Endothelial cell of umbilical vein (primary cell): ENCODE measurements at regions not wholly inside any gene's neighbourhood (a gene's known extent, or its start where the extent isn't known, plus 50 kb on each side); places are given as distances from the start of the nearest gene placed in this dataset.

Experiments
- BruUV-seq: library from RNA; stranded (reverse); fragments of 400-500 nt; replicated peaks from 2 replicates; lab custom pipeline; 2021; lab: Mats Ljungman, UMichigan
- CTCF ChIA-PET: fragments of 300-600, 350-600 bp; sonication (Branson Sonifier 250); formaldehyde crosslinking; loops from one replicate; lab custom pipeline; 2021; ENCODE audit warnings: antibody characterized with exemption, inconsistent platforms; lab: Charles Lee
- POLR2A ChIA-PET: fragments of 300-600, 350-600 bp; sonication (Branson Sonifier 250); formaldehyde crosslinking; loops from one replicate; lab custom pipeline; 2021; ENCODE audit warnings: antibody characterized with exemption, inconsistent platforms; lab: Charles Lee
- DNase-seq: peaks from one replicate; pipeline ENCODE4 v3.0.0-alpha.2; 2011; ENCODE audit warnings: low read depth, low spot score
- FAIRE-seq: peaks from 2 replicates; lab custom pipeline; 2011; peaks lifted over from hg19 to GRCh38; lab: Jason Lieb, UNC
- H2AFZ ChIP-seq: 2 replicates; pipeline ENCODE4 v1.6.0; 2012; ENCODE audit warnings: low read depth, low read length, control low read depth, inconsistent platforms
- H3K27ac ChIP-seq: 2 replicates; pipeline ENCODE4 v1.5.1; 2011; ENCODE audit warnings: low read depth, mild to moderate bottlenecking, control low read depth, low read length, moderate library complexity; ENCODE audit not compliant: insufficient read depth
- H3K27me3 ChIP-seq, 2 experiments: 2 replicates each; pipeline versions ENCODE4 v1.6.0 to v1.6.1; 2011; ENCODE audit warnings: low read length in 2 of 2, mixed read lengths in 1 of 2; ENCODE audit not compliant: control insufficient read depth in 2 of 2, insufficient read depth in 2 of 2
- H3K36me3 ChIP-seq, 2 experiments: 2 replicates in 1 of 2; 3 replicates in 1 of 2; pipeline ENCODE4 v1.5.1; 2011; ENCODE audit warnings: low read length in 2 of 2, mild to moderate bottlenecking in 1 of 2, moderate library complexity in 1 of 2; ENCODE audit not compliant: control insufficient read depth in 2 of 2, insufficient read depth in 2 of 2; ENCODE audit errors: extremely low read depth in 1 of 2
- H3K4me1 ChIP-seq: 3 replicates; pipeline ENCODE4 v1.5.1; 2011; ENCODE audit warnings: mild to moderate bottlenecking, low read length; ENCODE audit not compliant: control insufficient read depth, insufficient read depth; ENCODE audit errors: extremely low read depth
- H3K4me2 ChIP-seq: 2 replicates; pipeline ENCODE4 v1.6.1; 2011; ENCODE audit warnings: low read length, control low read depth, mixed read lengths; ENCODE audit not compliant: insufficient read depth
- H3K4me3 ChIP-seq, 3 experiments: fragments of 200-600 bp in 1 of 3; sonication (generic), shearing (Covaris generic) in 1 of 3; replicated peaks in 1 of 3; 2 replicates each; pipeline ENCODE4 v1.5.1; 2011 to 2016; ENCODE audit warnings: control low read depth in 3 of 3, low read length in 3 of 3, mild to moderate bottlenecking in 2 of 3, inconsistent platforms in 1 of 3, low read depth in 1 of 3, moderate library complexity in 1 of 3; ENCODE audit not compliant: insufficient read depth in 1 of 3
- H3K79me2 ChIP-seq: 2 replicates; pipeline ENCODE4 v1.6.0; 2012; ENCODE audit warnings: low read length, inconsistent platforms; ENCODE audit not compliant: control insufficient read depth, insufficient read depth
- H3K9ac ChIP-seq: replicated peaks from 2 replicates; pipeline ENCODE3; 2011; ENCODE audit warnings: low read length, control low read depth; ENCODE audit not compliant: insufficient read depth; ENCODE audit errors: extremely low read depth
- H3K9me1 ChIP-seq: replicated peaks from 3 replicates; pipeline ENCODE4 v1.6.0; 2011; ENCODE audit warnings: mild to moderate bottlenecking, low read length; ENCODE audit not compliant: control insufficient read depth, insufficient read depth; ENCODE audit errors: extremely low read depth
- H3K9me3 ChIP-seq: replicated peaks from 2 replicates; pipeline ENCODE4 v1.5.1; 2012; ENCODE audit warnings: low read length, inconsistent platforms; ENCODE audit not compliant: control insufficient read depth, insufficient read depth
- H4K20me1 ChIP-seq: replicated peaks from 2 replicates; pipeline ENCODE3; 2011; ENCODE audit warnings: mild to moderate bottlenecking, low read length; ENCODE audit not compliant: control insufficient read depth, insufficient read depth; ENCODE audit errors: extremely low read depth
- EZH2 ChIP-seq: IDR thresholded peaks from 2 replicates; pipeline ENCODE4 v1.6.1; 2012; ENCODE audit warnings: borderline replicate concordance, low read depth, mild to moderate bottlenecking, moderate library complexity, low read length, inconsistent platforms; ENCODE audit not compliant: severe bottlenecking
- FOS ChIP-seq: IDR thresholded peaks from 2 replicates; pipeline ENCODE4 v1.6.1; 2011; ENCODE audit warnings: mild to moderate bottlenecking, low read length, moderate library complexity, borderline replicate concordance; ENCODE audit not compliant: insufficient read depth
- GATA2 ChIP-seq: IDR thresholded peaks from 2 replicates; pipeline ENCODE4 v1.7.0; 2011; ENCODE audit warnings: low read depth, mild to moderate bottlenecking, moderate library complexity, mixed read lengths, low read length; ENCODE audit not compliant: insufficient read length, insufficient read depth
- JUN ChIP-seq: IDR thresholded peaks from 2 replicates; pipeline ENCODE4 v1.6.1; 2011; ENCODE audit warnings: borderline replicate concordance, low read depth; ENCODE audit not compliant: insufficient read length, insufficient read depth
- MYC ChIP-seq: IDR thresholded peaks from one replicate; pipeline ENCODE4 v1.6.1; 2011; ENCODE audit warnings: mild to moderate bottlenecking, low read depth, low read length
- POLR2A ChIP-seq: IDR thresholded peaks from 2 replicates; pipeline ENCODE4 v1.6.1; 2012; ENCODE audit warnings: low read depth, mild to moderate bottlenecking, control low read depth, low read length
- POLR2AphosphoS5 ChIP-seq: IDR thresholded peaks from 2 replicates; pipeline ENCODE4 v1.6.1; 2012; ENCODE audit warnings: low read depth, mild to moderate bottlenecking, control low read depth, low read length, moderate library complexity; ENCODE audit not compliant: insufficient read depth
- dilution Hi-C: fragments of 300-500 bp; cut with MboI; formaldehyde crosslinking; loops from one replicate; pipeline ENCODE4 v1.15.0; 2019; ENCODE audit warnings: low sequenced_read_pairs; ENCODE audit not compliant: extremely low pct_ligation_motif_present
- intact Hi-C: fragments of 100-400 bp; cut with micrococcal nuclease; formaldehyde crosslinking; loops from one replicate; pipeline ENCODE4 v1.10.0; 2022
- TF ChIP-seq, protein P1 (sequence below): IDR thresholded peaks from 2 replicates; pipeline ENCODE4 v1.6.1; 2011; ENCODE audit not compliant: insufficient read depth, insufficient read length
- TF ChIP-seq, protein P2 (sequence below), 2 donors: IDR thresholded peaks; 1 replicate in 1 of 2; 2 replicates in 1 of 2; pipeline ENCODE4 v1.5.1; 2011; ENCODE audit warnings: low read length in 2 of 2, mild to moderate bottlenecking in 2 of 2, moderate library complexity in 2 of 2, control low read depth in 1 of 2, inconsistent platforms in 1 of 2, low read depth in 1 of 2; ENCODE audit not compliant: insufficient read depth in 1 of 2; ENCODE audit errors: extremely low read depth in 1 of 2

DNA sequence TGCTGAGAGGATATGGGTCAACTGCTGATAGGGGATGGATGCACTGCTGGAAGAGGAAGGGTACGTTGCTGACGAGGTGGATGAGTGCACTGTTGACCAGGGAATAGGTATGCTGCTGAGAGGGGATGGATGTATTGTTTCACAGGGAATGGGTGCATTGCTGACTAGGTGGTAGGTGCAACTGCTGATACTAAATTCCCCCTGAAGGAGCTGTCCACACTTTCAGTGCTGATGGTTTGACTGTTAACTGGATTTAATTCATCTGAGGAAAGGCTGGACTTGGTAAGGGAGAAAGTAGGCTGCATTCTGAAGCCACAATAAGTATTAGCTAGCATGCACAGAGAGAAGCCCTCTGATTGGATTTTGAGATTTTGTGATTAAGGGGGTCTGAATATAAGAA, 1196.8 kb upstream of the PHF14 start:
- H3K9ac ChIP-seq: no peak overlapping the region
- H2AFZ ChIP-seq: no peak overlapping the region
- CTCF ChIA-PET: no interaction called here
- POLR2A ChIA-PET: no interaction called here
- DNase-seq: no peak
- H3K4me1 ChIP-seq: no peaks in the 10 kb centered on the region
- no peaks in the 10 kb centered on the region for H3K9me1 ChIP-seq
- H3K79me2 ChIP-seq: no peaks in the 10 kb centered on the region
- no peaks in the 10 kb centered on the region for H4K20me1 ChIP-seq
- H3K4me2 ChIP-seq: no peak overlapping the region
- no peak for FAIRE-seq
- H3K9me3 ChIP-seq: peaks cover 10% of the 10 kb centered on the region
- no TSS peak for BruUV-seq
- no peaks in the 10 kb centered on the region for H3K36me3 ChIP-seq
- TF ChIP-seq FOS (no peak), JUN (no peak), EZH2 (no peak), POLR2AphosphoS5 (no peak), GATA2 (no peak), POLR2A (no peak), MYC (no peak)
- TF ChIP-seq, protein P1, sequence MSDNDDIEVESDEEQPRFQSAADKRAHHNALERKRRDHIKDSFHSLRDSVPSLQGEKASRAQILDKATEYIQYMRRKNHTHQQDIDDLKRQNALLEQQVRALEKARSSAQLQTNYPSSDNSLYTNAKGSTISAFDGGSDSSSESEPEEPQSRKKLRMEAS: no peak
- TF ChIP-seq, protein P2, sequence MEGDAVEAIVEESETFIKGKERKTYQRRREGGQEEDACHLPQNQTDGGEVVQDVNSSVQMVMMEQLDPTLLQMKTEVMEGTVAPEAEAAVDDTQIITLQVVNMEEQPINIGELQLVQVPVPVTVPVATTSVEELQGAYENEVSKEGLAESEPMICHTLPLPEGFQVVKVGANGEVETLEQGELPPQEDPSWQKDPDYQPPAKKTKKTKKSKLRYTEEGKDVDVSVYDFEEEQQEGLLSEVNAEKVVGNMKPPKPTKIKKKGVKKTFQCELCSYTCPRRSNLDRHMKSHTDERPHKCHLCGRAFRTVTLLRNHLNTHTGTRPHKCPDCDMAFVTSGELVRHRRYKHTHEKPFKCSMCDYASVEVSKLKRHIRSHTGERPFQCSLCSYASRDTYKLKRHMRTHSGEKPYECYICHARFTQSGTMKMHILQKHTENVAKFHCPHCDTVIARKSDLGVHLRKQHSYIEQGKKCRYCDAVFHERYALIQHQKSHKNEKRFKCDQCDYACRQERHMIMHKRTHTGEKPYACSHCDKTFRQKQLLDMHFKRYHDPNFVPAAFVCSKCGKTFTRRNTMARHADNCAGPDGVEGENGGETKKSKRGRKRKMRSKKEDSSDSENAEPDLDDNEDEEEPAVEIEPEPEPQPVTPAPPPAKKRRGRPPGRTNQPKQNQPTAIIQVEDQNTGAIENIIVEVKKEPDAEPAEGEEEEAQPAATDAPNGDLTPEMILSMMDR (IDR thresholded peaks at IDR 0.05; ENCODE audit: extremely low read depth in 1 of 2, insufficient read depth in 1 of 2, low read depth in 1 of 2, low read length in 2 of 2): no peak
- dilution Hi-C loops (no loop called here), intact Hi-C loops (no loop called here)
- no peaks in the 10 kb centered on the region for H3K27me3 ChIP-seq
- H3K27ac ChIP-seq: no peak overlapping the region
- no peak overlapping the region for H3K4me3 ChIP-seq
